ENCODE measurements at regions not wholly inside any gene's neighbourhood (a gene's known extent, or its start where the extent isn't known, plus 50 kb on each side); places are given as distances from the start of the nearest gene placed in this dataset.
"Not testable (repeated sequence)": the region's sequence is repeated elsewhere in the genome, so short reads cannot be mapped to it uniquely, and the experiment has no call there.

DNA sequence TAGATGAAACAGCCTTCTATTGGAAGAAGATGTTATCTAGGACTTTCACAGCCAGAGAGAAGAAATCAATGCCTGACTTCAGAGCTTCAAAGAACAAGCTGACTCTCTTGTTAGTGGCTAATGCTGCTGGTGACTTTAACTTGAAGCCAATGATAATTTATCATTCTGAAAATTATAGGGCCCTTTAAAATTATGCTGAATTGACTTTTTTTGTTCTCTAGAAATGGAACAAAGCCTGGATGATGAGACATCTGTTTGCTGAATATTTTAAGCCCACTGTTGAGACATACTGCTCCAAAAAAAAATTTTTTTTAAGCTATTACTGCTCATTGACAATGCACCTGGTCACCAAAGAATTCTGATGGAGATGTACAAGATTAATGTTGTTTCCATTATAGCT lies 189.2 kb downstream of the MBL2 start:
- H3K4me1 Mint-ChIP-seq (ENCODE audit: low read depth, unreplicated experiment), result no peaks in the 10 kb centered on the region
- no peaks in the 10 kb centered on the region for H3K27me3 Mint-ChIP-seq (ENCODE audit: unreplicated experiment)
- no peak overlapping the region for H3K4me3 Mint-ChIP-seq (ENCODE audit: unreplicated experiment)
- TF ChIP-seq CTCF (IDR thresholded peaks at IDR 0.05; ENCODE audit: partially characterized antibody, unreplicated experiment), result no peak
- no peak overlapping the region for H3K27ac Mint-ChIP-seq (ENCODE audit: unreplicated experiment)
- H3K36me3 Mint-ChIP-seq (ENCODE audit: unreplicated experiment), result peaks cover 13% of the 10 kb centered on the region
- DNase-seq, result no peak
- H3K9me3 Mint-ChIP-seq (ENCODE audit: unreplicated experiment), result peaks cover 2% of the 10 kb centered on the region

- Mint-ChIP-seq H3K4me1 (ENCODE audit: low read depth, unreplicated experiment) (no peaks in the 10 kb centered on the region), H3K27me3 (ENCODE audit: unreplicated experiment) (no peaks in the 10 kb centered on the region), H3K9me3 (ENCODE audit: unreplicated experiment) (no peaks in the 10 kb centered on the region), H3K36me3 (ENCODE audit: unreplicated experiment) (peaks cover 9% of the 10 kb centered on the region), H3K27ac (ENCODE audit: unreplicated experiment) (no peak overlapping the region), H3K4me3 (ENCODE audit: unreplicated experiment) (no peak overlapping the region)
- TF ChIP-seq CTCF (IDR thresholded peaks at IDR 0.05; ENCODE audit: partially characterized antibody, unreplicated experiment), result no peak
- no peak for DNase-seq
Observed at GRCh38 chr10:52586710-52587109, 185.9 kb downstream of the MBL2 start.

GRCh38 chr10:52597189-52597863 lies 175.3 kb downstream of the MBL2 start:
- no peak for DNase-seq
- Mint-ChIP-seq H3K27ac (ENCODE audit: unreplicated experiment) (no peak overlapping the region), H3K4me3 (ENCODE audit: unreplicated experiment) (no peak overlapping the region), H3K27me3 (ENCODE audit: unreplicated experiment) (no peaks in the 10 kb centered on the region), H3K4me1 (ENCODE audit: low read depth, unreplicated experiment) (no peaks in the 10 kb centered on the region), H3K36me3 (ENCODE audit: unreplicated experiment) (no peaks in the 10 kb centered on the region), H3K9me3 (ENCODE audit: unreplicated experiment) (no peaks in the 10 kb centered on the region)
- TF ChIP-seq CTCF (IDR thresholded peaks at IDR 0.05; ENCODE audit: partially characterized antibody, unreplicated experiment), result no peak

GRCh38 chr10:52598936-52599335 lies 173.6 kb downstream of the MBL2 start:
- no peak for DNase-seq
- Mint-ChIP-seq H3K9me3 (ENCODE audit: unreplicated experiment) (no peaks in the 10 kb centered on the region), H3K4me3 (ENCODE audit: unreplicated experiment) (no peak overlapping the region), H3K27ac (ENCODE audit: unreplicated experiment) (no peak overlapping the region), H3K27me3 (ENCODE audit: unreplicated experiment) (no peaks in the 10 kb centered on the region), H3K4me1 (ENCODE audit: low read depth, unreplicated experiment) (no peaks in the 10 kb centered on the region), H3K36me3 (ENCODE audit: unreplicated experiment) (no peaks in the 10 kb centered on the region)
- TF ChIP-seq CTCF (IDR thresholded peaks at IDR 0.05; ENCODE audit: partially characterized antibody, unreplicated experiment), result no peak

DNA sequence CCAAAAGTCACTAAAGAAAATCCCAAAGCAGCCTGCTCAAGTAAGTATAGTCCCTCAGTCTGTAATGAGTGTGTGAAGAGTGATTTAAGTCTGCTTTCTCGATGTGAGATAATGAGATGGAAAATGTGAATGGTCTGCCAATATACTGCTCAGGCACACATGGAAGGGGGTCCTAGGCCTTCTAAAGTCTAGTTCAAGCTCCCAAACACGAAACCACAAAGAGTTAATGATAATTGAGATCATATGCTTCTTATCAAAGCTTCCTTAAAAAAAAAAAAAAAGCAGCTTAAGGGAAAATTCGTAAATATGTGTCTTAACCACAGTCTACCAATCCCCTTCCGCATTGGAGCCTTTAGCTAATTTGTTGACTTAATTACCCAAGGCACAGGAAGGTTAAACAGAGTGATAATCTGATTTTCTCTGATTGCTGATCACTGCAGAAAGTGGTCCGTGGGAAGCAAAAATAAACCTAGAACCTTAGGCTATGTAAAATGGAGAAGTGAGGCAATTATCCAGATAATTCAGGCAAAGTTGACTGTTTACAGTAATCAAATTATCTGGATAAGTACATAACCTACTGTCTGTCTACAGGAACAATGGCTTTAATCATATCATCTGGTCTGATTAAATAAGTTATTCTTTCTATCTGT lies 172.9 kb downstream of the MBL2 start:
- Mint-ChIP-seq H3K9me3 (ENCODE audit: unreplicated experiment) (no peaks in the 10 kb centered on the region), H3K27me3 (ENCODE audit: unreplicated experiment) (no peaks in the 10 kb centered on the region), H3K4me3 (ENCODE audit: unreplicated experiment) (no peak overlapping the region), H3K4me1 (ENCODE audit: low read depth, unreplicated experiment) (no peaks in the 10 kb centered on the region), H3K27ac (ENCODE audit: unreplicated experiment) (no peak overlapping the region), H3K36me3 (ENCODE audit: unreplicated experiment) (no peaks in the 10 kb centered on the region)
- TF ChIP-seq CTCF (IDR thresholded peaks at IDR 0.05; ENCODE audit: partially characterized antibody, unreplicated experiment), result no peak
- DNase-seq, result no peak

DNA sequence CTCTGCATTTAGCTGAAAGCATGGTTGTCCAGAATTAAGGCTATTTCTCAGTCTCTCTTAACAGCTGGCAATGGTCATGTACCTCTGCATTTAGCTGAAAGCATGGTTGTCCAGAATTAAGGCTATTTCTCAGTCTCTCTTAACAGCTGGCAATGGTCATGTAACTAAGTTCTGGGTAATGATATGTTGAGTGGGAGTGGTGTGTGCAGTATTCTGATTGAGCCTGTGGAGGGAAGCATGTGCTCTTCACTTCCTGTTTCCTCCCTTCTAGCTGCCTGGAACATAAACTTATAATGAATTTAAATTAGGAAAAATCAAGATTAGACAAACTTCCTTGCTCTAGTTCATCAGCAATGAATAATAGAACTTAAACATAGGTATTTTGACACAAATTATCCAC lies 168.5 kb downstream of the MBL2 start:
- not testable (repeated sequence) for DNase-seq; H3K9me3 Mint-ChIP-seq (ENCODE audit: unreplicated experiment); H3K36me3 Mint-ChIP-seq (ENCODE audit: unreplicated experiment); H3K4me3 Mint-ChIP-seq (ENCODE audit: unreplicated experiment); H3K4me1 Mint-ChIP-seq (ENCODE audit: low read depth, unreplicated experiment); H3K27me3 Mint-ChIP-seq (ENCODE audit: unreplicated experiment); H3K27ac Mint-ChIP-seq (ENCODE audit: unreplicated experiment)
